ENCODE measurements at regions not wholly inside any gene's neighbourhood (a gene's known extent, or its start where the extent isn't known, plus 50 kb on each side); places are given as distances from the start of the nearest gene placed in this dataset.

- H3K27me3 ChIP-seq (ENCODE audit: insufficient read depth, low read depth) = no peaks in the 10 kb centered on the region
- no peak overlapping the region for H3K4me3 ChIP-seq (IDR thresholded peaks at IDR 0.05; ENCODE audit: insufficient read depth, low read depth, low read length)
- TF ChIP-seq, protein P1, sequence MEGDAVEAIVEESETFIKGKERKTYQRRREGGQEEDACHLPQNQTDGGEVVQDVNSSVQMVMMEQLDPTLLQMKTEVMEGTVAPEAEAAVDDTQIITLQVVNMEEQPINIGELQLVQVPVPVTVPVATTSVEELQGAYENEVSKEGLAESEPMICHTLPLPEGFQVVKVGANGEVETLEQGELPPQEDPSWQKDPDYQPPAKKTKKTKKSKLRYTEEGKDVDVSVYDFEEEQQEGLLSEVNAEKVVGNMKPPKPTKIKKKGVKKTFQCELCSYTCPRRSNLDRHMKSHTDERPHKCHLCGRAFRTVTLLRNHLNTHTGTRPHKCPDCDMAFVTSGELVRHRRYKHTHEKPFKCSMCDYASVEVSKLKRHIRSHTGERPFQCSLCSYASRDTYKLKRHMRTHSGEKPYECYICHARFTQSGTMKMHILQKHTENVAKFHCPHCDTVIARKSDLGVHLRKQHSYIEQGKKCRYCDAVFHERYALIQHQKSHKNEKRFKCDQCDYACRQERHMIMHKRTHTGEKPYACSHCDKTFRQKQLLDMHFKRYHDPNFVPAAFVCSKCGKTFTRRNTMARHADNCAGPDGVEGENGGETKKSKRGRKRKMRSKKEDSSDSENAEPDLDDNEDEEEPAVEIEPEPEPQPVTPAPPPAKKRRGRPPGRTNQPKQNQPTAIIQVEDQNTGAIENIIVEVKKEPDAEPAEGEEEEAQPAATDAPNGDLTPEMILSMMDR (conservative IDR thresholded peaks at IDR 0.05; ENCODE audit: low read depth, low read length) = no peak
- no peaks in the 10 kb centered on the region for H4K20me1 ChIP-seq (ENCODE audit: insufficient read depth)
- H3K27ac ChIP-seq = no peak overlapping the region
- H3K79me2 ChIP-seq (ENCODE audit: insufficient read depth, low read depth) = no peaks in the 10 kb centered on the region
- H3K4me2 ChIP-seq = no peak overlapping the region
- H3K36me3 ChIP-seq (ENCODE audit: insufficient read depth) = no peaks in the 10 kb centered on the region
- no peak overlapping the region for H3K9ac ChIP-seq
- H3K4me1 ChIP-seq (ENCODE audit: low read depth, poor library complexity, severe bottlenecking) = no peaks in the 10 kb centered on the region
- no peak overlapping the region for H2AFZ ChIP-seq (ENCODE audit: low read depth)
Measured at GRCh38 chr21:25199944-25200343, 407.3 kb downstream of the MRPL39 start.

- H3K4me2 ChIP-seq = no peak overlapping the region
- no peaks in the 10 kb centered on the region for H4K20me1 ChIP-seq (ENCODE audit: insufficient read depth)
- H3K4me3 ChIP-seq (IDR thresholded peaks at IDR 0.05; ENCODE audit: insufficient read depth, low read depth, low read length) = no peak overlapping the region
- no peak overlapping the region for H3K27ac ChIP-seq
- H3K36me3 ChIP-seq (ENCODE audit: insufficient read depth) = no peaks in the 10 kb centered on the region
- H3K9ac ChIP-seq = no peak overlapping the region
- H2AFZ ChIP-seq (ENCODE audit: low read depth) = no peak overlapping the region
- TF ChIP-seq, protein P1 (conservative IDR thresholded peaks at IDR 0.05; ENCODE audit: low read depth, low read length) = no peak
- no peaks in the 10 kb centered on the region for H3K4me1 ChIP-seq (ENCODE audit: low read depth, poor library complexity, severe bottlenecking)
- H3K27me3 ChIP-seq (ENCODE audit: insufficient read depth, low read depth) = no peaks in the 10 kb centered on the region
- no peaks in the 10 kb centered on the region for H3K79me2 ChIP-seq (ENCODE audit: insufficient read depth, low read depth)
Measured at GRCh38 chr21:25191141-25191540, 416.1 kb downstream of the MRPL39 start.

GRCh38 chr21:25189497-25189896 lies 417.8 kb downstream of the MRPL39 start:
- H3K9ac ChIP-seq = no peak overlapping the region
- H3K4me1 ChIP-seq (ENCODE audit: low read depth, poor library complexity, severe bottlenecking) = no peaks in the 10 kb centered on the region
- no peak overlapping the region for H2AFZ ChIP-seq (ENCODE audit: low read depth)
- H4K20me1 ChIP-seq (ENCODE audit: insufficient read depth) = no peaks in the 10 kb centered on the region
- H3K27me3 ChIP-seq (ENCODE audit: insufficient read depth, low read depth) = no peaks in the 10 kb centered on the region
- no peaks in the 10 kb centered on the region for H3K79me2 ChIP-seq (ENCODE audit: insufficient read depth, low read depth)
- H3K27ac ChIP-seq = no peak overlapping the region
- no peaks in the 10 kb centered on the region for H3K36me3 ChIP-seq (ENCODE audit: insufficient read depth)
- no peak overlapping the region for H3K4me3 ChIP-seq (IDR thresholded peaks at IDR 0.05; ENCODE audit: insufficient read depth, low read depth, low read length)
- TF ChIP-seq, protein P1 (conservative IDR thresholded peaks at IDR 0.05; ENCODE audit: low read depth, low read length) = no peak
- no peak overlapping the region for H3K4me2 ChIP-seq

- H3K27me3 ChIP-seq (ENCODE audit: insufficient read depth, low read depth) = no peaks in the 10 kb centered on the region
- no peak overlapping the region for H3K4me3 ChIP-seq (IDR thresholded peaks at IDR 0.05; ENCODE audit: insufficient read depth, low read depth, low read length)
- no peaks in the 10 kb centered on the region for H3K79me2 ChIP-seq (ENCODE audit: insufficient read depth, low read depth)
- H3K4me1 ChIP-seq (ENCODE audit: low read depth, poor library complexity, severe bottlenecking) = no peaks in the 10 kb centered on the region
- H3K4me2 ChIP-seq = no peak overlapping the region
- H4K20me1 ChIP-seq (ENCODE audit: insufficient read depth) = no peaks in the 10 kb centered on the region
- no peak overlapping the region for H2AFZ ChIP-seq (ENCODE audit: low read depth)
- H3K9ac ChIP-seq = no peak overlapping the region
- no peaks in the 10 kb centered on the region for H3K36me3 ChIP-seq (ENCODE audit: insufficient read depth)
- TF ChIP-seq, protein P1 (conservative IDR thresholded peaks at IDR 0.05; ENCODE audit: low read depth, low read length) = no peak
- H3K27ac ChIP-seq = no peak overlapping the region
Measured at GRCh38 chr21:25188677-25189079, 418.6 kb downstream of the MRPL39 start.
